ENCODE measurements at regions not wholly inside any gene's neighbourhood (a gene's known extent, or its start where the extent isn't known, plus 50 kb on each side); places are given as distances from the start of the nearest gene placed in this dataset.

DNA sequence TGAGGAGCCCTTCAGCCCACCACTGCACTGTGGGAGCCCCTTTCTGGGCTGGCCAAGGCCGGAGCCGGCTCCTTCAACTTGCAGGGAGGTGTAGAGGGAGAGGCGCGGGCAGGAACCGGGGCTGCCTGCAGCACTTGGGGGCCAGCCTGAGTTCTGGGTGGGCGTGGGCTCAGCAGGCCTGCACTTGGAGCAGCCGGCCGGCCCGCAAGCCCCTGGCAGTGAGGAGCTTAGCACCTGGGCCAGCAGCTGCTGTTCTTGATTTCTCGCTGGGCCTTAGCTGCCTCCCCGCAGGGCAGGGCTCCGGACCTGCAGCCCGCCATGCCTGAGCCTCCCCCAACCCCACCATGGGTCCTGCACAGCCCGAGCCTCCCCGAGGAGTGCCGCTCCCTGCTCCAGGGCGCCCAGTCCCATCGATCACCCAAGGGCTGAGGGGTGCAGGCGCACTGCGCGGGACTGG is 101.7 kb upstream of the ADGRB3 start:
- Histone ChIP-seq H3K9me2 (replicated peaks; ENCODE audit: insufficient read depth, low read length) (no peaks in the 10 kb centered on the region), H4K20me1 (ENCODE audit: insufficient read depth, low read length) (no peaks in the 10 kb centered on the region), H3K4me2 (ENCODE audit: low read depth, low read length) (no peak overlapping the region), H2AFZ (ENCODE audit: low read length) (no peak overlapping the region), H3K27me3 (replicated peaks; ENCODE audit: insufficient read depth, low read length) (no peaks in the 10 kb centered on the region), H3K79me2 (ENCODE audit: low read length) (no peaks in the 10 kb centered on the region), H3K4me3 (ENCODE audit: low read length) (no peak overlapping the region), H3K27ac (ENCODE audit: low read length) (no peak overlapping the region), H3K4me1 (ENCODE audit: low read length) (no peaks in the 10 kb centered on the region), H3K9ac (ENCODE audit: low read length) (no peak overlapping the region), H3F3A (ENCODE audit: insufficient read depth, low read length) (no peaks in the 10 kb centered on the region), H3K9me3 (replicated peaks; ENCODE audit: insufficient read depth, low read length) (no peaks in the 10 kb centered on the region), H3K36me3 (replicated peaks; ENCODE audit: insufficient read depth, low read length) (no peaks in the 10 kb centered on the region)
- TF ChIP-seq EZH2phosphoT487 (IDR thresholded peaks at IDR 0.05; ENCODE audit: low read length) (no peak), CTCF (IDR thresholded peaks at IDR 0.05; ENCODE audit: low read length) (no peak), EZH2 (optimal IDR thresholded peaks at IDR 0.05; ENCODE audit: low read depth, low read length) (no peak)
- no peak for DNase-seq

- no peak overlapping the region for H3K27ac ChIP-seq (ENCODE audit: low read length)
- no peaks in the 10 kb centered on the region for H3K4me1 ChIP-seq (ENCODE audit: low read length)
- DNase-seq = no peak
- no peaks in the 10 kb centered on the region for H3K9me3 ChIP-seq (replicated peaks; ENCODE audit: insufficient read depth, low read length)
- no peaks in the 10 kb centered on the region for H3F3A ChIP-seq (ENCODE audit: insufficient read depth, low read length)
- H3K9ac ChIP-seq (ENCODE audit: low read length) = no peak overlapping the region
- TF ChIP-seq CTCF (IDR thresholded peaks at IDR 0.05; ENCODE audit: low read length) (no peak), EZH2phosphoT487 (IDR thresholded peaks at IDR 0.05; ENCODE audit: low read length) (no peak), EZH2 (optimal IDR thresholded peaks at IDR 0.05; ENCODE audit: low read depth, low read length) (no peak)
- no peaks in the 10 kb centered on the region for H4K20me1 ChIP-seq (ENCODE audit: insufficient read depth, low read length)
- H3K9me2 ChIP-seq (replicated peaks; ENCODE audit: insufficient read depth, low read length) = no peaks in the 10 kb centered on the region
- H3K27me3 ChIP-seq (replicated peaks; ENCODE audit: insufficient read depth, low read length) = no peaks in the 10 kb centered on the region
- H3K36me3 ChIP-seq (replicated peaks; ENCODE audit: insufficient read depth, low read length) = no peaks in the 10 kb centered on the region
- H3K4me2 ChIP-seq (ENCODE audit: low read depth, low read length) = no peak overlapping the region
- no peaks in the 10 kb centered on the region for H3K79me2 ChIP-seq (ENCODE audit: low read length)
- H2AFZ ChIP-seq (ENCODE audit: low read length) = no peak overlapping the region
- H3K4me3 ChIP-seq (ENCODE audit: low read length) = no peak overlapping the region
Measured at GRCh38 chr6:68527691-68528090, 107.4 kb upstream of the ADGRB3 start.

DNA sequence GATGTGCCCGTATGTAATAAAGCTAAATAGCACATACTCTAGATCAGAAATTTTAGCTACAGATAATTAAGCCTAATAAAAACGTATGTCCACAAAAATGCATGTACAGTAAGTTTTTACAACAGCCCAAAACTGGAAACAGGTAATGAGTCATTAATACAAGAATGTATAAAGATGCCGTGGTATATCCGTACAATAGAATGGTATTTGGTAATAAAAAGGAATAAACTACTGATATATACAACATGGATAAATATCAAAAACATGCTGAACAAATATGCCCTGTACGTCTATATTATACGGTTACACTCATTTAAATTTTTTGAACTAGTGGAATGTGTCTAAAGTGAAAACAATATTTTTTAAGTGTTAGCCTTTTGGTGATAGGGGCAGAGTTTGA is 128.2 kb upstream of the ADGRB3 start:
- H3K4me2 ChIP-seq (ENCODE audit: low read depth, low read length) = no peak overlapping the region
- no peak overlapping the region for H2AFZ ChIP-seq (ENCODE audit: low read length)
- H3K4me3 ChIP-seq (ENCODE audit: low read length) = no peak overlapping the region
- H3K27me3 ChIP-seq (replicated peaks; ENCODE audit: insufficient read depth, low read length) = no peaks in the 10 kb centered on the region
- TF ChIP-seq CTCF (IDR thresholded peaks at IDR 0.05; ENCODE audit: low read length) = no peak
- H4K20me1 ChIP-seq (ENCODE audit: insufficient read depth, low read length) = no peaks in the 10 kb centered on the region
- no peak for DNase-seq
- no peaks in the 10 kb centered on the region for H3K9me3 ChIP-seq (replicated peaks; ENCODE audit: insufficient read depth, low read length)
- no peaks in the 10 kb centered on the region for H3F3A ChIP-seq (ENCODE audit: insufficient read depth, low read length)
- no peaks in the 10 kb centered on the region for H3K36me3 ChIP-seq (replicated peaks; ENCODE audit: insufficient read depth, low read length)
- no peak overlapping the region for H3K9ac ChIP-seq (ENCODE audit: low read length)
- H3K27ac ChIP-seq (ENCODE audit: low read length) = no peak overlapping the region
- no peaks in the 10 kb centered on the region for H3K4me1 ChIP-seq (ENCODE audit: low read length)
- no peaks in the 10 kb centered on the region for H3K9me2 ChIP-seq (replicated peaks; ENCODE audit: insufficient read depth, low read length)
- H3K79me2 ChIP-seq (ENCODE audit: low read length) = no peaks in the 10 kb centered on the region
